IMR-90 (cell line): ENCODE measurements at regions not wholly inside any gene's neighbourhood (a gene's known extent, or its start where the extent isn't known, plus 50 kb on each side); places are given as distances from the start of the nearest gene placed in this dataset.

Experiments used
- ATAC-seq: fragments of 200-7000 bp; cut with Tn5 transposase; 2 replicates; pipeline ENCODE4 v1.9.1; 2020; ENCODE audit warnings: low read depth, mild to moderate bottlenecking, moderate library complexity
- BruUV-seq: library from RNA; stranded (reverse); fragments of 400-500 nt; replicated peaks from 2 replicates; lab custom pipeline; 2021; lab: Mats Ljungman, UMichigan
- CTCF ChIA-PET: fragments of 300-600 bp; formaldehyde crosslinking; extraction: SDS; loops from one replicate; lab custom pipeline; 2021; ENCODE audit warnings: antibody characterized with exemption; lab: Yijun Ruan, JAX
- POLR2A ChIA-PET: fragments of 300-600 bp; sonication (Branson Sonifier 250); formaldehyde crosslinking; loops from one replicate; lab custom pipeline; 2022; ENCODE audit warnings: antibody characterized with exemption; ENCODE audit not compliant: unreplicated experiment; lab: Charles Lee
- DNase-seq: peaks from one replicate; pipeline ENCODE4 v3.0.0; 2013
- H2AFZ ChIP-seq: replicated peaks from 2 replicates; pipeline ENCODE3; 2013; ENCODE audit warnings: low read length, mild to moderate bottlenecking; ENCODE audit not compliant: poor library complexity
- H2AK5ac ChIP-seq: 2 replicates; pipeline ENCODE4 v1.6.1; 2013; ENCODE audit warnings: low read depth, low read length, inconsistent platforms
- H2AK9ac ChIP-seq: replicated peaks from 2 replicates; pipeline ENCODE3; 2013; ENCODE audit warnings: mild to moderate bottlenecking, low read depth, low read length, moderate library complexity; ENCODE audit not compliant: poor library complexity
- H2BK120ac ChIP-seq: 2 replicates; pipeline ENCODE4 v1.6.1; 2013; ENCODE audit warnings: low read depth, low read length, inconsistent platforms
- H2BK15ac ChIP-seq: 3 replicates; pipeline ENCODE4 v1.6.1; 2013; ENCODE audit warnings: low read depth, low read length, inconsistent platforms
- H2BK20ac ChIP-seq: 2 replicates; pipeline ENCODE4 v1.6.1; 2013; ENCODE audit warnings: low read depth, mild to moderate bottlenecking, inconsistent platforms, low read length, moderate library complexity
- H2BK5ac ChIP-seq: 2 replicates; pipeline ENCODE4 v1.6.1; 2013; ENCODE audit warnings: mild to moderate bottlenecking, low read depth, low read length, inconsistent platforms; ENCODE audit not compliant: poor library complexity, severe bottlenecking
- H3K14ac ChIP-seq: replicated peaks from 2 replicates; pipeline ENCODE4 v1.6.1; 2013; ENCODE audit warnings: low read depth, low read length, inconsistent platforms
- H3K18ac ChIP-seq: 2 replicates; pipeline ENCODE4 v1.6.1; 2013; ENCODE audit warnings: low read depth, low read length, control low read depth
- H3K23ac ChIP-seq: 2 replicates; pipeline ENCODE4 v1.6.1; 2013; ENCODE audit warnings: low read depth, low read length, inconsistent platforms
- H3K27ac ChIP-seq: 2 replicates; pipeline ENCODE4 v1.5.1; 2013; ENCODE audit warnings: mild to moderate bottlenecking, control low read depth, low read length; ENCODE audit not compliant: insufficient read depth
- H3K27me3 ChIP-seq: 2 replicates; pipeline ENCODE4 v1.6.1; 2013; ENCODE audit warnings: low read length; ENCODE audit not compliant: control insufficient read depth, insufficient read depth
- H3K36me3 ChIP-seq: 2 replicates; pipeline ENCODE4 v1.6.1; 2013; ENCODE audit warnings: low read length, mixed read lengths; ENCODE audit not compliant: control insufficient read depth, insufficient read depth
- H3K4ac ChIP-seq: 2 replicates; pipeline ENCODE4 v1.6.1; 2013; ENCODE audit warnings: low read depth, low read length, inconsistent platforms
- H3K4me1 ChIP-seq: 2 replicates; pipeline ENCODE4 v1.6.1; 2013; ENCODE audit warnings: low read length, mixed read lengths; ENCODE audit not compliant: control insufficient read depth, insufficient read depth
- H3K4me2 ChIP-seq: 2 replicates; pipeline ENCODE4 v1.6.1; 2013; ENCODE audit warnings: low read depth, mild to moderate bottlenecking, control low read depth, low read length, moderate library complexity
- H3K4me3 ChIP-seq: 2 replicates; pipeline ENCODE4 v1.5.1; 2013; ENCODE audit warnings: low read depth, mild to moderate bottlenecking, control low read depth, low read length, moderate library complexity; ENCODE audit not compliant: insufficient read depth
- H3K56ac ChIP-seq: 2 replicates; pipeline ENCODE4 v1.6.1; 2013; ENCODE audit warnings: low read length, inconsistent platforms; ENCODE audit not compliant: insufficient read depth; ENCODE audit errors: extremely low read depth
- H3K79me1 ChIP-seq, 2 experiments: 2 replicates each; pipeline ENCODE4 v1.6.1; 2013; ENCODE audit warnings: low read length in 2 of 2, inconsistent platforms in 1 of 2, low read depth in 1 of 2
- H3K9ac ChIP-seq: 2 replicates; pipeline ENCODE4 v1.6.1; 2013; ENCODE audit warnings: low read depth, low read length, control low read depth
- H3K9me1 ChIP-seq: 2 replicates; pipeline ENCODE4 v1.6.1; 2013; ENCODE audit warnings: low read length, inconsistent platforms; ENCODE audit not compliant: insufficient read depth
- H3K9me3 ChIP-seq: 2 replicates; pipeline ENCODE4 v1.6.1; 2013; ENCODE audit warnings: low read length; ENCODE audit not compliant: control insufficient read depth, insufficient read depth
- H4K20me1 ChIP-seq: 2 replicates; pipeline ENCODE4 v1.6.1; 2013; ENCODE audit warnings: low read length, inconsistent platforms; ENCODE audit not compliant: insufficient read depth
- H4K5ac ChIP-seq: 2 replicates; pipeline ENCODE4 v1.6.1; 2013; ENCODE audit warnings: mild to moderate bottlenecking, low read depth, low read length, control low read depth
- H4K8ac ChIP-seq, 2 experiments: 2 replicates each; pipeline ENCODE4 v1.6.1; 2013; ENCODE audit warnings: low read depth in 2 of 2, low read length in 2 of 2, control low read depth in 1 of 2, inconsistent platforms in 1 of 2
- H4K91ac ChIP-seq: 2 replicates; pipeline ENCODE4 v1.6.1; 2013; ENCODE audit warnings: low read depth, low read length, inconsistent platforms; ENCODE audit not compliant: insufficient read depth
- CEBPB ChIP-seq: IDR thresholded peaks from 2 replicates; pipeline ENCODE4 v1.6.1; 2012; ENCODE audit warnings: low read depth, low read length, improper control_type of control experiment
- CHD1 ChIP-seq: IDR thresholded peaks from 2 replicates; pipeline ENCODE4 v1.6.1; 2012; ENCODE audit warnings: low read depth, low read length, improper control_type of control experiment
- ELK1 ChIP-seq: fragments of 150-350 bp; IDR thresholded peaks from 2 replicates; pipeline ENCODE4 v1.6.1; 2016; ENCODE audit warnings: low read depth, mild to moderate bottlenecking, low read length, moderate library complexity, borderline replicate concordance
- MAFK ChIP-seq: IDR thresholded peaks from 2 replicates; pipeline ENCODE4 v1.6.1; 2012; ENCODE audit warnings: low read depth, low read length, improper control_type of control experiment
- MXI1 ChIP-seq: IDR thresholded peaks from 2 replicates; pipeline ENCODE4 v1.6.1; 2012; ENCODE audit warnings: low read depth, mild to moderate bottlenecking, low read length, moderate library complexity, borderline replicate concordance
- POLR2A ChIP-seq: IDR thresholded peaks from 2 replicates; pipeline ENCODE4 v1.6.1; 2012; ENCODE audit warnings: mild to moderate bottlenecking, low read depth, low read length
- RAD21 ChIP-seq: IDR thresholded peaks from 2 replicates; pipeline ENCODE4 v1.6.1; 2012; ENCODE audit warnings: low read length, improper control_type of control experiment
- RCOR1 ChIP-seq: IDR thresholded peaks from 2 replicates; pipeline ENCODE4 v1.6.1; 2012; ENCODE audit warnings: mild to moderate bottlenecking, low read length, improper control_type of control experiment; ENCODE audit not compliant: insufficient replicate concordance
- SMC3 ChIP-seq: fragments of 150-350 bp; IDR thresholded peaks from 2 replicates; pipeline ENCODE4 v1.6.1; 2016; ENCODE audit warnings: low read depth, mild to moderate bottlenecking, antibody characterized with exemption, low read length, moderate library complexity
- USF2 ChIP-seq: fragments of 150-350 bp; IDR thresholded peaks from 2 replicates; pipeline ENCODE4 v1.6.1; 2017; ENCODE audit warnings: mild to moderate bottlenecking, antibody characterized with exemption, low read length, low read depth
- WGBS, 2 experiments: methylation state at CpG; one replicate each; pipeline versions ENCODE4 v1.1.5 to v1.1.7; 2013; ENCODE audit warnings: missing lambda C conversion rate in 2 of 2; ENCODE audit not compliant: insufficient read length in 1 of 2; ENCODE audit errors: extremely low coverage in 2 of 2; 5-methylcytosine and 5-hydroxymethylcytosine counted together
- dilution Hi-C: fragments of 300-500 bp; cut with HindIII; formaldehyde crosslinking; loops from one replicate; pipeline ENCODE4 v1.14.3; 2018; ENCODE audit warnings: low sequenced_read_pairs; ENCODE audit not compliant: unreplicated experiment
- in situ Hi-C: fragments of 300-500 bp; cut with MboI; formaldehyde crosslinking; loops from 3 replicates; pipeline ENCODE4 v1.14.3; 2019; ENCODE audit warnings: low sequenced_read_pairs, inconsistent platforms, mixed read lengths
- intact Hi-C: fragments of 100-400 bp; cut with micrococcal nuclease; formaldehyde crosslinking; loops from 2 replicates; pipeline ENCODE4 v1.10.0; 2022
- TF ChIP-seq, protein P1 (sequence below): conservative IDR thresholded peaks from 2 replicates; pipeline ENCODE4 v1.5.1; 2012; ENCODE audit warnings: mild to moderate bottlenecking, low read depth, low read length, improper control_type of control experiment

DNA sequence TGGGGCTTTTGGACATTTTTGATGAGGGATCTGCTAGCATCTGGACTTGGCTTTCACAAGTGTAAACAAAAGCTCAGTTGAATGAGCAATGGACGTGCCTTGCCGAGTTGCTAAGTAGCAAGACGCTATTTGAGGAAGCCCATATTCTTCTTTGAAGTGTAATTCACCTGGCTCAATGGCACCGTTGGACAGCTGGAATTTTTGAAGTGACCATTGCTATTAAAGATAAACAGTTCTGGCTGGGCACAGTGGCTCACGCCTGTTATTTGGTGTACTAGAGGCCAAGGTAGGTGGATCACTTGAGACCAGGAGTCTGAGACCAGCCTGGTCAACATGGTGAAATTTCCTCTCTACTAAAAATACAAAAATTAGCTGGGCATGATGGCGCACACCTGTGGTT lies 88.8 kb upstream of the SOX4 start:
- H3K36me3 ChIP-seq, result no peaks in the 10 kb centered on the region
- H3K4me1 ChIP-seq, result no peaks in the 10 kb centered on the region; the same call in 1 of the 2 replicates
- no peaks in the 10 kb centered on the region for H4K20me1 ChIP-seq
- H3K14ac ChIP-seq, result no peak overlapping the region
- H3K9me1 ChIP-seq, result no peaks in the 10 kb centered on the region
- H3K56ac ChIP-seq, result no peak overlapping the region
- CTCF ChIA-PET, result interaction anchor here (0.7 kb wide), 1 partner anchor 34 kb away, joined by 3 read pairs; no protein-coding TSS in a partner anchor
- no peak overlapping the region for H2BK5ac ChIP-seq
- POLR2A ChIA-PET, result no interaction called here
- DNase-seq (no peak), ATAC-seq (no peak)
- H4K5ac ChIP-seq, result no peak overlapping the region
- H3K27me3 ChIP-seq, result no peaks in the 10 kb centered on the region
- H2AK5ac ChIP-seq, result no peak overlapping the region
- no peak overlapping the region for H3K23ac ChIP-seq
- no peak overlapping the region for H2BK20ac ChIP-seq
- TF ChIP-seq POLR2A (no peak), MXI1 (no peak), RAD21 (no peak), ELK1 (no peak), MAFK (no peak), SMC3 (no peak), USF2 (no peak), CHD1 (no peak), RCOR1 (no peak), CEBPB (no peak)
- TF ChIP-seq, protein P1, sequence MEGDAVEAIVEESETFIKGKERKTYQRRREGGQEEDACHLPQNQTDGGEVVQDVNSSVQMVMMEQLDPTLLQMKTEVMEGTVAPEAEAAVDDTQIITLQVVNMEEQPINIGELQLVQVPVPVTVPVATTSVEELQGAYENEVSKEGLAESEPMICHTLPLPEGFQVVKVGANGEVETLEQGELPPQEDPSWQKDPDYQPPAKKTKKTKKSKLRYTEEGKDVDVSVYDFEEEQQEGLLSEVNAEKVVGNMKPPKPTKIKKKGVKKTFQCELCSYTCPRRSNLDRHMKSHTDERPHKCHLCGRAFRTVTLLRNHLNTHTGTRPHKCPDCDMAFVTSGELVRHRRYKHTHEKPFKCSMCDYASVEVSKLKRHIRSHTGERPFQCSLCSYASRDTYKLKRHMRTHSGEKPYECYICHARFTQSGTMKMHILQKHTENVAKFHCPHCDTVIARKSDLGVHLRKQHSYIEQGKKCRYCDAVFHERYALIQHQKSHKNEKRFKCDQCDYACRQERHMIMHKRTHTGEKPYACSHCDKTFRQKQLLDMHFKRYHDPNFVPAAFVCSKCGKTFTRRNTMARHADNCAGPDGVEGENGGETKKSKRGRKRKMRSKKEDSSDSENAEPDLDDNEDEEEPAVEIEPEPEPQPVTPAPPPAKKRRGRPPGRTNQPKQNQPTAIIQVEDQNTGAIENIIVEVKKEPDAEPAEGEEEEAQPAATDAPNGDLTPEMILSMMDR, result no peak
- no peak overlapping the region for H4K8ac ChIP-seq
- no peak overlapping the region for H3K4me2 ChIP-seq
- no peaks in the 10 kb centered on the region for H3K9me3 ChIP-seq
- no peak overlapping the region for H4K91ac ChIP-seq
- H3K9ac ChIP-seq, result no peak overlapping the region
- H2AFZ ChIP-seq, result no peak overlapping the region
- no TSS peak for BruUV-seq
- dilution Hi-C loops, result no loop called here
- WGBS, 2 experiments, result 12% methylated on average over 3 of the region's 6 CpGs; no CpG with 5 or more reads in 1 of the 2 experiments
- in situ Hi-C loops, result no loop called here
- H3K18ac ChIP-seq, result no peak overlapping the region
- H3K27ac ChIP-seq, result no peak overlapping the region
- intact Hi-C loops, result loop anchor here (10.0 kb wide), 1 partner anchor 630 kb away; no protein-coding TSS in a partner anchor
- no peak overlapping the region for H2BK120ac ChIP-seq
- no peak overlapping the region for H2BK15ac ChIP-seq
- no peaks in the 10 kb centered on the region for H3K79me1 ChIP-seq
- no peak overlapping the region for H3K4ac ChIP-seq
- no peak overlapping the region for H3K4me3 ChIP-seq
- no peak overlapping the region for H2AK9ac ChIP-seq
